ENCODE measurements at regions not wholly inside any gene's neighbourhood (a gene's known extent, or its start where the extent isn't known, plus 50 kb on each side); places are given as distances from the start of the nearest gene placed in this dataset.

- DNase-seq = no peak
- no peaks in the 10 kb centered on the region for H3K36me3 Mint-ChIP-seq (ENCODE audit: insufficient read depth)
- peaks cover 24% of the 10 kb centered on the region for H3K9me3 Mint-ChIP-seq
- H3K4me3 Mint-ChIP-seq = no peak overlapping the region
- no peak for ATAC-seq
- H3K4me1 Mint-ChIP-seq (ENCODE audit: low read depth) = no peaks in the 10 kb centered on the region
- no peaks in the 10 kb centered on the region for H3K27me3 Mint-ChIP-seq (ENCODE audit: low read depth)
These were observed 1029.9 kb upstream of the CADM2 start for GRCh38 chr3:83928903-83929302.

- no peak for DNase-seq
- H3K36me3 Mint-ChIP-seq (ENCODE audit: insufficient read depth) = no peaks in the 10 kb centered on the region
- ATAC-seq = no peak
These were observed 1024.4 kb upstream of the CADM2 start for GRCh38 chr3:83934192-83935021.

GRCh38 chr3:83938491-83938890 is 1020.3 kb upstream of the CADM2 start:
- no peaks in the 10 kb centered on the region for H3K4me1 Mint-ChIP-seq (ENCODE audit: low read depth)
- peaks cover 15% of the 10 kb centered on the region for H3K9me3 Mint-ChIP-seq
- no peaks in the 10 kb centered on the region for H3K27me3 Mint-ChIP-seq (ENCODE audit: low read depth)
- no peaks in the 10 kb centered on the region for H3K36me3 Mint-ChIP-seq (ENCODE audit: insufficient read depth)
- ATAC-seq = no peak
- DNase-seq = no peak
- no peak overlapping the region for H3K4me3 Mint-ChIP-seq

More at GRCh38 chr3:83934192-83935021, 1024.4 kb upstream of the CADM2 start:
- peaks cover 32% of the 10 kb centered on the region for H3K9me3 Mint-ChIP-seq
- H3K27me3 Mint-ChIP-seq (ENCODE audit: low read depth) = no peaks in the 10 kb centered on the region
- no peaks in the 10 kb centered on the region for H3K4me1 Mint-ChIP-seq (ENCODE audit: low read depth)
- no peak overlapping the region for H3K4me3 Mint-ChIP-seq

- Mint-ChIP-seq H3K9me3 (peaks cover 15% of the 10 kb centered on the region), H3K27me3 (ENCODE audit: low read depth) (no peaks in the 10 kb centered on the region), H3K36me3 (ENCODE audit: insufficient read depth) (no peaks in the 10 kb centered on the region), H3K4me1 (ENCODE audit: low read depth) (no peaks in the 10 kb centered on the region), H3K4me3 (no peak overlapping the region)
- ATAC-seq = no peak
- DNase-seq = no peak
These were observed 1016.6 kb upstream of the CADM2 start for GRCh38 chr3:83941990-83942745.

DNA sequence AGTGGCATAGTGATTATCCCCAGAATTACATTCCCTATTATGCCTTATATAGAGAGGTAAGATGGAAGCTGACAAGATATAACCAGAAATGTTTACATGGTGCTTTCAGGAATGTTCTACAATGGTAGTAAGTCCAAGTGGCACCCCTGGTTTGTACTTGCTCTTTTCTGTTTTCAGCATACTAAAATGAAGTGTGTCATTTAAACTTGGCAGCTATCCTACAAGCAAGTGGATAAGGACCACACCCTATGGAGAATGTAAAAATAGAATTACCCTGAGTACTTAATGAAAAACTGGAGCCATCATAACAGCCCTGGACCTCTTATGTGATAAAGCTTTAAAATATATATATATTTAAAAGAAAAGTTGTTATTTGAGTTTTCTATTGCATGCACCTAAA is 1012.7 kb upstream of the CADM2 start:
- Mint-ChIP-seq H3K4me1 (ENCODE audit: low read depth) (no peaks in the 10 kb centered on the region), H3K36me3 (ENCODE audit: insufficient read depth) (no peaks in the 10 kb centered on the region), H3K4me3 (no peak overlapping the region), H3K9me3 (peaks cover 9% of the 10 kb centered on the region), H3K27me3 (ENCODE audit: low read depth) (no peaks in the 10 kb centered on the region)
- ATAC-seq (no peak), DNase-seq (no peak)

GRCh38 chr3:83946554-83946953 is 1012.2 kb upstream of the CADM2 start:
- Mint-ChIP-seq H3K36me3 (ENCODE audit: insufficient read depth) (no peaks in the 10 kb centered on the region), H3K9me3 (peaks cover 9% of the 10 kb centered on the region), H3K4me1 (ENCODE audit: low read depth) (no peaks in the 10 kb centered on the region), H3K4me3 (no peak overlapping the region), H3K27me3 (ENCODE audit: low read depth) (no peaks in the 10 kb centered on the region)
- ATAC-seq (no peak), DNase-seq (no peak)

- Mint-ChIP-seq H3K27me3 (ENCODE audit: low read depth) (no peaks in the 10 kb centered on the region), H3K4me1 (ENCODE audit: low read depth) (no peaks in the 10 kb centered on the region), H3K4me3 (no peak overlapping the region), H3K36me3 (ENCODE audit: insufficient read depth) (no peaks in the 10 kb centered on the region), H3K9me3 (peaks cover 15% of the 10 kb centered on the region)
- ATAC-seq = no peak
- DNase-seq = no peak
These were observed 1010.0 kb upstream of the CADM2 start for GRCh38 chr3:83948771-83949170.

DNA sequence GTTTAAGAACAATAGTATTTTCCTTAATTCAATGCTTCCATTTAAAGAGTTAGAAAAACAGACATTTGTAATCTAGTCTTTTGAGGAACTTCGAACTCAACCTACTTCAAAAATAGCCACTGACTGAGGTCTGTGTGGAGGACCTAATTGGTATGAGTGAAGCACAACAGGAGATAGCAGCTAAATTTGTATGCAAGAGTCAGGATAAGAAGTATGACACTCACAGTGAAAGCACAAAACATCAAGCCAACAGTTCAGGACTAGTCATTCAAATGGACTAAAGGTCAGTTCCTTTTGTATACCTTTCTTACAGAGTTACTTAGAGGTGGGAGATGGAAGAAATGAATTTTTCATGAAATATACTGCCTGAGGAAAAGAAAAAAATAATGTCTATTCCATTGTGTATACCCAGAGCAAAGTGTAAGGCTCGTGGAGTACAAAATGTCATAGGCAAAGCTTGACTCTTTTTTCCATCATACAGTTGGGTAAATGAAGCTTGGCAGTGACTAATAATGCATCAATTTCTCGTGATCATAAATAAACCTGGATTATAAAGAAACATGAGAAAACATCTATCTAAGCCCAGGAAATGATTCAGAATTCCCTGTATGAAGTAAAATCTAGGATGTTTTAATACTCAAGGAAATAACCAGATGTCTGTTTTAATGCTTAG is 1005.2 kb upstream of the CADM2 start:
- no peak for ATAC-seq
- no peak overlapping the region for H3K4me3 Mint-ChIP-seq
- H3K36me3 Mint-ChIP-seq (ENCODE audit: insufficient read depth) = no peaks in the 10 kb centered on the region
- no peak for DNase-seq
- peaks cover 9% of the 10 kb centered on the region for H3K9me3 Mint-ChIP-seq
- no peaks in the 10 kb centered on the region for H3K27me3 Mint-ChIP-seq (ENCODE audit: low read depth)
- no peaks in the 10 kb centered on the region for H3K4me1 Mint-ChIP-seq (ENCODE audit: low read depth)

DNA sequence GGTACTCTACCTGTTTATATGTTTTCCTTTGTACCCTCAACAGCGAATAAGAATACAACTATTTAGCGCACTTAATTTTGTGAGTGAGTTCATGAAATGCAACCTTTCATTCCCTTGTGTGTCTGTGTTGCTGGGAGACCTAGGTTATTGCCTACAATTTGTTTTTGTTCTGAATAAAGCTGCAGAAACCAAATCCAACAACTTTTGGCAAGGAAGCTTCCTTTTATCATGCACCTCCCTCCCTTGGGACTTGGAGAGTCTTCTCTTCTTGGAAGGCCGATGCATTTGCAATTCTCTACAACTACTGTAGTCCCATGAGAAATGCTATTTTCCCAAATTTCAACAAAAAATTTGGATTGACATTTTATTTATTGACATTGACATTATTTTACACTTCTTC is 1002.4 kb upstream of the CADM2 start:
- no peak for DNase-seq
- ATAC-seq = no peak
- peaks cover 9% of the 10 kb centered on the region for H3K9me3 Mint-ChIP-seq
- H3K4me3 Mint-ChIP-seq = no peak overlapping the region
- H3K36me3 Mint-ChIP-seq (ENCODE audit: insufficient read depth) = no peaks in the 10 kb centered on the region
- H3K27me3 Mint-ChIP-seq (ENCODE audit: low read depth) = no peaks in the 10 kb centered on the region
- no peaks in the 10 kb centered on the region for H3K4me1 Mint-ChIP-seq (ENCODE audit: low read depth)

- Mint-ChIP-seq H3K4me1 (ENCODE audit: low read depth) (no peaks in the 10 kb centered on the region), H3K9me3 (peaks cover 17% of the 10 kb centered on the region), H3K36me3 (ENCODE audit: insufficient read depth) (no peaks in the 10 kb centered on the region), H3K27me3 (ENCODE audit: low read depth) (no peaks in the 10 kb centered on the region), H3K4me3 (no peak overlapping the region)
- ATAC-seq (no peak), DNase-seq (no peak)
These were observed 990.4 kb upstream of the CADM2 start for GRCh38 chr3:83968356-83968755.

GRCh38 chr3:83971666-83972065 is 987.1 kb upstream of the CADM2 start:
- no peaks in the 10 kb centered on the region for H3K36me3 Mint-ChIP-seq (ENCODE audit: insufficient read depth)
- peaks cover 17% of the 10 kb centered on the region for H3K9me3 Mint-ChIP-seq
- H3K27me3 Mint-ChIP-seq (ENCODE audit: low read depth) = no peaks in the 10 kb centered on the region
- H3K4me3 Mint-ChIP-seq = no peak overlapping the region
- no peaks in the 10 kb centered on the region for H3K4me1 Mint-ChIP-seq (ENCODE audit: low read depth)
- DNase-seq = no peak
- no peak for ATAC-seq

- peaks cover 13% of the 10 kb centered on the region for H3K9me3 Mint-ChIP-seq
- no peak for DNase-seq
- ATAC-seq = no peak
- H3K36me3 Mint-ChIP-seq (ENCODE audit: insufficient read depth) = no peaks in the 10 kb centered on the region
- H3K27me3 Mint-ChIP-seq (ENCODE audit: low read depth) = no peaks in the 10 kb centered on the region
- H3K4me3 Mint-ChIP-seq = no peak overlapping the region
- no peaks in the 10 kb centered on the region for H3K4me1 Mint-ChIP-seq (ENCODE audit: low read depth)
These were observed 950.2 kb upstream of the CADM2 start for GRCh38 chr3:84008623-84009022.

DNA sequence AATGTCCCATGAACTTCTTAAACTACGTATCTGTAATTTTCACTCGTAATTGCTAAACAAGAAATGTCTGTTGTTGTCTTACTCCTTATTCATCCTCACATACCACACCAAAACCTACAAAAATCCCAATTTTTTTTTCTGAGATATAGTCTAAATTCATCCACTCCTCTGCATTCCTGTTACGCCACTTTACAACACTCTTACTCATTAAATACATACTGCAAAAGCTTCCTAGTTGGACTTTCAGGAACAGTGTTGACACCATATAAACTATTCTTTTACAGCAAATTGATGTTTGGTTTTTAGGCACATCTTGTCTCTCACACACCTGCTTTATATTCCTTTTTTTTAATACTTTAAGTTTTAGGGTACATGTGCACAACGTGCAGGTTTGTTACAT is 934.9 kb upstream of the CADM2 start:
- Mint-ChIP-seq H3K4me3 (no peak overlapping the region), H3K36me3 (ENCODE audit: insufficient read depth) (no peaks in the 10 kb centered on the region), H3K9me3 (peaks cover 22% of the 10 kb centered on the region), H3K4me1 (ENCODE audit: low read depth) (no peaks in the 10 kb centered on the region), H3K27me3 (ENCODE audit: low read depth) (no peaks in the 10 kb centered on the region)
- no peak for DNase-seq
- no peak for ATAC-seq

DNA sequence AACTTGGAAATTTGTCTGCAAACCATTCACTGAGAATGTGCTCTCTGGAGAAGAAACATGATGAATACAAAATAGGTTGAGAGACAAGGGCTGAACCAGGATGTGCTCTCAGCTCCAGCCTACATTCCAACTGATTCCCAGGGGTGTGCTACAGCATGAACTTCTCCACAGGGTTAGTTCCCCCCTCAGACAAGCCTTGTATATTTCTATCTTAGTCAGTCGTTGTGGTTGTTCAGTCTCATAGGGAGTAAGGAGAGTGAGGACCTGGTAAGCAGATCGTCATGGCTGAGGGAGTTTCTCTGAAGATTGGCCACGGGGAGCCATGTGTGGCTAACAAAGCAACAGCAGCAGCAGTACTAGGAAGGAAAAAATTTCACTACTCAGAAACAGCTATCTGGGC is 919.7 kb upstream of the CADM2 start:
- ATAC-seq = no peak
- no peaks in the 10 kb centered on the region for H3K4me1 Mint-ChIP-seq (ENCODE audit: low read depth)
- no peaks in the 10 kb centered on the region for H3K27me3 Mint-ChIP-seq (ENCODE audit: low read depth)
- no peaks in the 10 kb centered on the region for H3K36me3 Mint-ChIP-seq (ENCODE audit: insufficient read depth)
- H3K4me3 Mint-ChIP-seq = no peak overlapping the region
- DNase-seq = no peak
- H3K9me3 Mint-ChIP-seq = peaks cover 22% of the 10 kb centered on the region
